Globus pallidus (tissue), 1 donor: ENCODE measurements at regions not wholly inside any gene's neighbourhood (a gene's known extent, or its start where the extent isn't known, plus 50 kb on each side); places are given as distances from the start of the nearest gene placed in this dataset.

Experiments
- DNase-seq: peaks from one replicate; pipeline ENCODE4 v3.0.0-alpha.2; 2015; ENCODE audit warnings: low spot score

DNA sequence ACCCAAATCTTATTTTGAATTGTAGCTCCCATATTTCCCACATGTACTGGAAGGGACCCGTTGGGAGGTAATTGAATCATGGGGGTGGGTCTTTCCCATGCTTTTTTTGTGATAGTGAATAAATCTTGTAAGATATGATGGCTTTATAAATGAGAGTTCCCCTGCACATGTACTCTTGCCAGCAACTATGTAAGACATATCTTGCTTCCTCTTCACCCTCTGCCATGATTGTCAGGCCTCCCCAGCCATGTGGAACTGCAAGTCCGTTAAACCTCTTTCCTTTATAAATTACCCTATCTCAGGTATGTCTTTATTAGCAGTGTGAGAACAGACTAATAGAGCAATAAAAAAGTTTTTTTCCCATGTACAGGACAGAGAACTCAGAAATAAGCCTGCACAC lies 468.4 kb upstream of the SPHKAP start:
- no peak for DNase-seq

- DNase-seq = no peak
Measured at GRCh38 chr2:228649447-228649846, 468.0 kb upstream of the SPHKAP start.

DNA sequence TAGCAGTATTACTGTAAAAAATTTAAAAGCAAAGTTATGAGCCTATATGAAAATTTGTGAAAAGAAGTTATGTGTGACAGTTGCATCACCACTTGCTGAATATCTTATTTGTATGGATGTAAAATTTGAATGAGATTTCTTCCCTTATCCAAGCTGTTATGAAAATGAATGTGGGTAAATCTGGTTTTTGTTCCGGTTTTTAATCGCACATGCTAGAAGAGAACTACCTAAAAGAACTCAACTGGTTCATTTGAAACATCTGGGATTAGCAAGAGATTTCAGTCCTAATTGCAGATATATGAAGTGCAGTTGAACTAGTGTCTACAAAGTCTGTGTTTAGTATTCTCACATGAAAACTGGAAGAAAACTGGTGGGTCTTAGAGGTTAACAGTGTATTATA lies 467.1 kb upstream of the SPHKAP start:
- DNase-seq = no peak

DNA sequence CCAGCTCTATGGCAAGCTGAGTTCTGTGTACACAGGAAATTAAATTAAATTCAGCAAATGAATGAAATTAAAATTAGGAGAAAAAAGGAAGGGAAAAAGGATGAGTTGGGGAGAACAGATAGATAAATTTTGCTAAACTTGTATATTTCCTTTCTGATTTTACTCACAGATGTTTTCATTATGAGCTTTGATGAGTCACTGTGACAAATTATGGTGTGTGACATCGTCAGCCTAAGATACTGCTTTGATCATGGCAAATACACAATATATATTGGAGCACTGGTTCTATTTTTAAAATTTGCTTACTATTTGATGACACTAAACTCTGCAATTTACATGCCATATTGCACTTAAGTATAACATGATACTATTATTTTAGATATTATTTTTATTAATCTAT lies 464.6 kb upstream of the SPHKAP start:
- DNase-seq = no peak

GRCh38 chr2:228644199-228644598 lies 462.7 kb upstream of the SPHKAP start:
- DNase-seq = no peak

DNA sequence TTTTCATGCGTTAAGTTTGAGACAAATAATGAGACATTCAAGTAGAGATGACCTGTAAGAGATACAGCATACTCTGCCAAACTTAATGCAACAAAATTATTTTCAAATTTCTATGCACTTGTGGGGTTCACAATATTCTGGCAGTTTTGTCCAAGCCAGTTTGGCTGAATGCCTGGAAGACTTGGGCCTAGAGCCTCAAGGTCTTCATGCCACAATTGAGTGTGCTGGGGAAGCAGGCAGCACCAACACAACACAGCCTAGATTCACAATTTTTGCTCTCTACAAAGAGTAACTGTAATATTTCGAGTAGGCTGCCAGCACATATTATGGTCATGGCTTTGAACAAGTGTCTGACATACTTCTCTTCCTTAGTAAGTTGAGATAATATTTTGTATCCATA lies 461.4 kb upstream of the SPHKAP start:
- no peak for DNase-seq

DNA sequence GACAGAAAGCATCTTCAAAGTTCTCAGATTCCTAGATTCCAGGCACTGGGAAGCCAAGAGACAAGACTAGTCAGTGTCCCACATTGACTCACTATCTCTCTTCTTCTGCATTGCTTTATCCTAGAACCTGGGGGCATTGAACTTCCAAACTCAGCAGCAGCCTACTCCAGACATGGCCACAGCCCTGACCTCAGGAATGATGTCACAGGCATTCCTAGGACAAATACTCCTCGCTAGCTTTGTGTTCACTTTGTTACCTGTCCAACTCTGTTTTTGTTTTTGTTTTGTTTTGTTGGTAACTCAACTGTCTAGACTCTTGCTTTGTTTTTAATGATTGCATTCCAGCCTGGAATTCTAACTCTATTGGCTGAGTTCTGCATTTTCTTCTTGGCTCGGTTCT lies 449.3 kb upstream of the SPHKAP start:
- DNase-seq = no peak

DNA sequence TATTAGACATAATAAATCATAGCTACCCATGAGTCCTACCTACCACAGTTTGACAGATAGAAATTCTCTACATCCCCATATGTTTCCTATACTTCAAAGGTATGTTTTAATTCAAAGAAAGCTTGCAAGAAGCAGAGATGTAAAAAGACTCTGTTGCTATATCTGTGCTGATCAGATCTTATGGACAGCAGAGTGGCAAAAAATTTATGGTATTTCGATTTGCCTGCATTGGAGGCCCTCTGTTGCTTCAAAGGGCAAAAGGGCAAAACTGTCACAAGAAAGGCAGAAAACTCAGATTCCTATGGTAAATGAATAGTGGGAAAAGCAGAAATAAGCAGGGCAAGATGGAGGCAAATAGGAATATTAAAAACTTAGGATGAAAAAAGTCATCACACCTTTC lies 447.8 kb upstream of the SPHKAP start:
- no peak for DNase-seq

DNA sequence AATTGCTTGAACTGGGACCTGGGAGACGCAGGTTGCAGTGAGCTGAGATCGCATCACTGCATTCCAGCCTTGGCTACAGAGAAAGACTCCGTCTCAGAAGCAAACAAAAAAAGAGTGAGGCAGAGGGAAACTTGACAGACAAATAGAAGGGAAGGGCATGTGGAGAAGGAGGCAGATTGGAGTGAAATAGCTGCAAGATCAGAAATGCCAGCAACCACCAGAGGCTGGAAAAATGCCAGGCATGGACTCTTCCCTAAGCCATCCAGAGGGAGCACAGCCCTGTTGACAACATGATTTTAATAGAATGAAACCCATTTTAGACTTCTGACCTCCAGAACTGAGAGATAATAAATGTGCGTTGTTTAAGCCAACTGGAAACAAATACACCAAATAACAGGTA lies 447.2 kb upstream of the SPHKAP start:
- DNase-seq = no peak

DNA sequence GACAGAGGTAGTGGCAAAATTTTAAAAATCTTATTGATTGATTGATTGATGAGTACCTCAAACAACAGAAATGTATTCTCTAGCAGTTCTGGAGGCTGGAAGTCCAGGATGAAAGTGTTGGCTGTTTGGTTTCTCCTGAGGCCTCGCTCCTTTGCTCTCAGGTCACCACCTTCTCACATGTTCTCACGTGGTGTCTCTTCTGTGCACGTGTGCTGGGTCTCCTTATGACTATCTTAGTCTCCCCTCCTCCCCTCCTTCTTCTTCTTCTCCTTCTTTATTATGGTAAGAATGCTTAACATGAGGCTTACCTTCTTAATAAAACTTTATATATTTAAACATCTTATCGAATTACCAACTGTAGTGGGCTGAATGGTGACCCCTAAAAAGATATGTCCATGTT lies 446.0 kb upstream of the SPHKAP start:
- DNase-seq = no peak

DNA sequence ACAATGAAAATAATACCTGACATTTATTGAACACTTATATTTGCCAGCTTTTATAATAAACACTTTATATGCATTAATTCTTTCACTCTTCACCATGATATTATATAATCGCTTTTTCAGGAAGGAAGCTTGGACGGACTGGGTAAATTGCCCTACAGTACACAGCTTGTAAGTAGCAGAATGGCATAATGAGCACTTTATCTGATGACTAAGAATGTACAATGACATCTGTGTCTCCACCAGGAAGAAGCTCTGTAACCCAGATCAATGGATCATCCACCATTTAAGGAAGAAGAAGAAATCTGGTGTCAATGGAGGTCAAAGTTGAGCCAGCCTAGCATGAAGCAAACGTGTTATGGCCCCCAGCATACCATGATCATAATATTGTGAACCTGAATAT lies 444.0 kb upstream of the SPHKAP start:
- DNase-seq = no peak

- DNase-seq = no peak
Measured at GRCh38 chr2:228624733-228625132, 443.2 kb upstream of the SPHKAP start.

DNA sequence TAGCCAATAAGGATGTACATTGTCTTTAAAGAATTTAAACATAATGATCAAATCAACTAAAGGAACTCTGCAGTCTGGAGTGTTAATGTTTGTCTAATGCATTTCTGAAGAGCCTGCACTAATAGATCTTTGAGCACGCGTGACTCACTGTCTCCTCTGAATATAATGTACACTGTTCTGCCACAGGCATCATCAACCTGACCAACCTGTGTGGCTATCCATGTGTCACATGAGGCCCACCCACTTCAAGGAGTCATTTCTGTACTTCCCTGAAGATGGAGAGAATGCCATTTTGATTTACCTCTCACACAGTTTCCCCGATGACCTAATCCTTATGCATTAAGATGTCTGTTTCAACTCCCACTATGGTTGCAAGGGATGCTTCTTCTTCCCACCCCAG lies 434.0 kb upstream of the SPHKAP start:
- no peak for DNase-seq

DNA sequence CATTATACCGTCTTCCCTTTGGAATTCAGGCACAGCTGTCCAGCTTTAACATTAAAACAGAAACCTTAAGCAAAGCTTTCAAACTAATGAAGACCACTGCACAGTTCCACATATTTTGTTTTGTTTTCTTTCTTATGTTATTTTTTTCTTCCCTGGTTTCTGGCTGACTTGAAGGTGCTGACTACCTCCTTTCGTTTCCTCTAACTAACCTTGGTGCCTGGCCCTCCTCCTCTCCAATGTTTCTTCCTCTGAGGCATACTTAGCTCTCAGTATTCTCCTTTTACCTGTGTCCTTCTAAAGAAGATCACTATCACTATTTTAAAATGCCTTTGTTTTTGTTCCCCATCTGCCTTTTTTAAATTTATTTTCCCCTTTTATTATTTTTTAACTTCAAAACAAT lies 433.3 kb upstream of the SPHKAP start:
- DNase-seq = no peak

DNA sequence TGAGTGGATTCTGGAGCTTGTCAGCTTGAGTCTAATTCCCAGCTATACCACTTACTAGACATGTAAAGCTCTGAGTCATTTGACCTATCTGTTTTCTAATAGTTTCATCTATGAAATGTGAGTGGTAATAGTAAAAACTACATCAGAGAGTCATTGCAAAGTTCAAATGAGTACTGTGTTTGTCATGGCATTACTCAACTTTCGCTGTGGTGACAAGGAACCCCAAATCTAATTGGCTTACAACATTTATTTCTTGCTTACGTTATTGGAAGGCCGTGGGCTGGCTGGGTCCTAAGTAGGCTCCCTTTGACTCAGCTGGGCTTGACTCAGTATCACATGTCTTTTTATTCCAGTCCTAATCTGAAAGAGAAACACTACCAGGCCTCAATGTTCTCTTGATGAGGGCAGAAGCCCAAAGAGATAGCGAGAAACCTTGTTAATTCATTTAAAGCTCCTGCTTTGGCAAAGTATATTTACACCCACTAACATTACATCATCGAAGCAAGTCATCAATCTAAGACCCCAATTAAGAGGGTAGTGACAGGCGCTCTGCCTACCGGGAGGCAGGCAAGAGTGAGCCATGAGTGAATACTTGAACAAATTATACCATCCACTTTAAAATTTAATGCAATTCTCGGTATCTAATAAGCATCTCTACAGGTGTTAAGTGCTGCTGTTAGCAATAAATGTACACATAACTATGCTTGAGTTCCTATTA lies 431.8 kb upstream of the SPHKAP start:
- no peak for DNase-seq

DNA sequence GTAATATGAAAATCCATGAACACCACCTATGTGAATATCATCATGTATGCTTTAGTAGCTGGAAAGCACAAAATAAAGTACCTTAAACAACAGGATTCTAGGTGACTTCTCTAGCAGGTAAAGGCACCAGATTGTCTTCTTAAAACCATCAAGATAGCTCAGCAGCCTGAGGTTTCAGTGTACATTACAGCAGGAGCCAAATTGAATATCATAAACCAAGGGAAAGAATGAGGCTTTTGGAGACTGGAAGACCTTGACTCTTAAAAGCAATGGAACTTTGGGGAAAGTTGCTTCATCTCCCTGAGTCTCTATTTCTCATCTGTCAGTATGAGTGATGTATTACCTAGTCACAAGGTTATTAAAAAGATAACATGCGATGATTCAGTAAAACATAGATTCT lies 429.7 kb upstream of the SPHKAP start:
- no peak for DNase-seq

DNA sequence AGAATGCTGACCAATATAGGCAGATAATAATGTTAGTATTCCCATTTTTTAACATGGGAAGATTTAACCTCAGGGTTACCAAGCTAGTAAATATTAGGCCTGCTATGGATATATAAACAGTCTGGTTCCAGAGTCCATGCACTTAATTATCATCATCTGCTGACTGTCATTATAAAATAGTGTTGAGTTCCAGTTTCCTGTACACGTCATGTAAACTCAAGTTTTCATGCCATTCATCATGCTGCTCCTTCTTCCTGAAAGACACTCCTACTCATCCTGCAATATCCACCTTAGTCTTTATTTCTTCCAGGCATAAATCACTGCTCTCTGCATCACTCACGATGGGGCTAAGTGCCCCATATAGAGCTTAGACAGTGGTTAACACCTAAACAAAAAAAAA lies 420.8 kb upstream of the SPHKAP start:
- no peak for DNase-seq

- DNase-seq = no peak
Measured at GRCh38 chr2:228600265-228600664, 418.8 kb upstream of the SPHKAP start.

GRCh38 chr2:228599781-228600180 lies 418.3 kb upstream of the SPHKAP start:
- no peak for DNase-seq

- no peak for DNase-seq
Measured at GRCh38 chr2:228599297-228599696, 417.8 kb upstream of the SPHKAP start.

- no peak for DNase-seq
Measured at GRCh38 chr2:228597032-228597431, 415.5 kb upstream of the SPHKAP start.

- no peak for DNase-seq
Measured at GRCh38 chr2:228594012-228594411, 412.5 kb upstream of the SPHKAP start.

DNA sequence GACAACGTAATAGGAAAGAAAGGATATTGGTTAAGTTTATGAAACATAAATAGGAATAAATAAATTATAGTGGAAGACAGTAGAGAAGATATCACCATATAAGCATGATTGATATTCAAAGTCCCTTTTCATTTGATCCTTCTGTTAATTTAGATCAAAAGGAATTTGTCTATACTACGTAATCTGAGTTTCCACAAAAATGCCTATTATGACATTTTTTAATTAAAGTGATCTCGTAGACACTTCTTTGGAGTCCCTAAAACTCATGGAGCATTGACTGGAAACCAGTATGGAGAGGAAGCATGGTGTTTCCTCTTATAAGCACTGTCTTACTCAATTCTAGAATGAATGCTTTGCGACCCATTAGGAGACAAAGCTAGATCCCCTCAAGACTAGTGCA lies 411.4 kb upstream of the SPHKAP start:
- DNase-seq = no peak

GRCh38 chr2:228590681-228591080 lies 409.2 kb upstream of the SPHKAP start:
- no peak for DNase-seq

GRCh38 chr2:228589115-228589514 lies 407.6 kb upstream of the SPHKAP start:
- DNase-seq = no peak
